GM23248 (cell line): ENCODE measurements at regions not wholly inside any gene's neighbourhood (a gene's known extent, or its start where the extent isn't known, plus 50 kb on each side); places are given as distances from the start of the nearest gene placed in this dataset.

Experiments used
- DNase-seq: peaks from one replicate; pipeline ENCODE4 v3.0.0-alpha.2; 2015
- H2AFZ ChIP-seq: fragments of 200-600 bp; sonication (generic); 2 replicates; pipeline ENCODE4 v1.6.1; 2016; ENCODE audit warnings: antibody characterized with exemption
- H3F3A ChIP-seq: fragments of 200-600 bp; sonication (generic); 2 replicates; pipeline ENCODE4 v1.6.1; 2016; ENCODE audit warnings: mild to moderate bottlenecking, antibody characterized with exemption, mixed run types; ENCODE audit not compliant: insufficient read depth
- H3K27ac ChIP-seq: fragments of 200-600 bp; sonication (generic); 2 replicates; pipeline ENCODE4 v1.5.1; 2016; ENCODE audit warnings: mild to moderate bottlenecking
- H3K27me3 ChIP-seq: fragments of 200-600 bp; sonication (generic); replicated peaks from 2 replicates; pipeline ENCODE4 v1.6.1; 2016; ENCODE audit warnings: mild to moderate bottlenecking; ENCODE audit not compliant: insufficient read depth
- H3K36me3 ChIP-seq: fragments of 200-600 bp; sonication (generic); 2 replicates; pipeline ENCODE4 v1.6.1; 2016; ENCODE audit warnings: low read depth, mild to moderate bottlenecking
- H3K4me1 ChIP-seq: fragments of 200-600 bp; sonication (generic); 2 replicates; pipeline ENCODE4 v1.6.1; 2016; ENCODE audit warnings: mild to moderate bottlenecking; ENCODE audit not compliant: insufficient read depth
- H3K4me2 ChIP-seq: fragments of 200-600 bp; sonication (generic); one replicate; pipeline ENCODE4 v1.6.1; 2016; ENCODE audit warnings: mild to moderate bottlenecking; ENCODE audit not compliant: unreplicated experiment
- H3K4me3 ChIP-seq: fragments of 200-600 bp; sonication (generic); 2 replicates; pipeline ENCODE4 v1.5.1; 2016; ENCODE audit warnings: mild to moderate bottlenecking
- H3K79me2 ChIP-seq: fragments of 200-600 bp; sonication (generic); 2 replicates; pipeline ENCODE4 v1.6.1; 2016; ENCODE audit warnings: mild to moderate bottlenecking; ENCODE audit not compliant: insufficient read depth
- H3K9ac ChIP-seq: fragments of 200-600 bp; sonication (generic); 2 replicates; pipeline ENCODE4 v1.6.1; 2016; ENCODE audit warnings: mild to moderate bottlenecking
- H3K9me2 ChIP-seq: fragments of 200-600 bp; sonication (generic); 2 replicates; pipeline ENCODE4 v1.6.1; 2016; ENCODE audit warnings: mixed run types, mild to moderate bottlenecking, moderate library complexity; ENCODE audit not compliant: insufficient read depth
- H3K9me3 ChIP-seq: fragments of 200-600 bp; sonication (generic); one replicate; pipeline ENCODE4 v1.6.1; 2017; ENCODE audit warnings: low read depth
- H4K20me1 ChIP-seq: fragments of 200-600 bp; sonication (generic); 2 replicates; pipeline ENCODE4 v1.6.0; 2016; ENCODE audit not compliant: insufficient read depth
- EZH2 ChIP-seq: fragments of 200-600 bp; sonication (generic); IDR thresholded peaks from 2 replicates; pipeline ENCODE4 v1.6.1; 2018; ENCODE audit warnings: antibody characterized with exemption, mild to moderate bottlenecking; ENCODE audit not compliant: insufficient read depth, poor library complexity, severe bottlenecking
- EZH2phosphoT487 ChIP-seq: fragments of 200-600 bp; sonication (generic); IDR thresholded peaks from 2 replicates; pipeline ENCODE4 v1.6.1; 2018; ENCODE audit warnings: antibody characterized with exemption, moderate library complexity, mild to moderate bottlenecking, low read depth; ENCODE audit not compliant: insufficient read depth
- WGBS, 2 experiments: methylation state at CpG; one replicate each; pipeline ENCODE4 v1.1.6; 2015 to 2017; ENCODE audit warnings: low lambda C conversion rate in 2 of 2, low coverage in 1 of 2; ENCODE audit errors: missing lambda C conversion rate in 2 of 2; 5-methylcytosine and 5-hydroxymethylcytosine counted together
- in situ Hi-C: fragments of 300-500 bp; cut with MboI; formaldehyde crosslinking; loops from 2 replicates; pipeline ENCODE4 v1.15.0; 2020

- in situ Hi-C loops, result loop anchor here (25.0 kb wide), 1 partner anchor 800 kb away; no protein-coding TSS in a partner anchor
- no peaks in the 10 kb centered on the region for H3K9me2 ChIP-seq
Observed at GRCh38 chr10:59587083-59587755, 122.4 kb downstream of the SLC16A9 start.

GRCh38 chr10:59586407-59586891, 123.2 kb downstream of the SLC16A9 start:
- no peaks in the 10 kb centered on the region for H3K27me3 ChIP-seq
- H3F3A ChIP-seq, result no peaks in the 10 kb centered on the region
- H3K4me2 ChIP-seq, result no peak overlapping the region
- H3K4me3 ChIP-seq, result no peak overlapping the region
- no peaks in the 10 kb centered on the region for H3K9me2 ChIP-seq
- H3K9ac ChIP-seq, result no peak overlapping the region
- no peaks in the 10 kb centered on the region for H3K36me3 ChIP-seq
- H3K79me2 ChIP-seq, result no peaks in the 10 kb centered on the region
- TF ChIP-seq EZH2phosphoT487, result no peak
- no peak for TF ChIP-seq EZH2
- in situ Hi-C loops, result loop anchor here (25.0 kb wide), 1 partner anchor 799 kb away; no protein-coding TSS in a partner anchor
- 53 to 70% methylated on average over 2 of the region's 2 CpGs for WGBS, 2 experiments
- H2AFZ ChIP-seq, result no peak overlapping the region
- H4K20me1 ChIP-seq, result no peaks in the 10 kb centered on the region
- DNase-seq, result no peak
- H3K9me3 ChIP-seq, result no peaks in the 10 kb centered on the region
- no peaks in the 10 kb centered on the region for H3K4me1 ChIP-seq
- H3K27ac ChIP-seq, result no peak overlapping the region

More at GRCh38 chr10:59587083-59587755, 122.4 kb downstream of the SLC16A9 start:
- H3K4me3 ChIP-seq, result no peak overlapping the region
- H3K36me3 ChIP-seq, result no peaks in the 10 kb centered on the region
- no peak for TF ChIP-seq EZH2phosphoT487
- TF ChIP-seq EZH2, result no peak
- no peaks in the 10 kb centered on the region for H3F3A ChIP-seq
- no peaks in the 10 kb centered on the region for H4K20me1 ChIP-seq
- no peaks in the 10 kb centered on the region for H3K27me3 ChIP-seq
- no peak overlapping the region for H3K27ac ChIP-seq
- no peaks in the 10 kb centered on the region for H3K79me2 ChIP-seq
- H3K9ac ChIP-seq, result no peak overlapping the region
- no peak for DNase-seq
- 77 to 83% methylated on average over 2 of the region's 2 CpGs for WGBS, 2 experiments
- H3K4me2 ChIP-seq, result no peak overlapping the region
- H2AFZ ChIP-seq, result no peak overlapping the region
- H3K4me1 ChIP-seq, result no peaks in the 10 kb centered on the region
- H3K9me3 ChIP-seq, result no peaks in the 10 kb centered on the region

GRCh38 chr10:59585046-59585700, 124.5 kb downstream of the SLC16A9 start:
- 49 to 50% methylated on average over 4 of the region's 4 CpGs for WGBS, 2 experiments
- no peak for DNase-seq

GRCh38 chr10:59582780-59583179, 126.9 kb downstream of the SLC16A9 start:
- H3K4me2 ChIP-seq, result no peak overlapping the region
- DNase-seq, result no peak
- no peak overlapping the region for H3K27ac ChIP-seq
- H3K4me1 ChIP-seq, result no peaks in the 10 kb centered on the region
- WGBS, 2 experiments, result 51 to 65% methylated on average over 3 of the region's 3 CpGs
- in situ Hi-C loops, result loop anchor here (25.0 kb wide), 1 partner anchor 795 kb away; no protein-coding TSS in a partner anchor
- H3K4me3 ChIP-seq, result no peak overlapping the region
- no peaks in the 10 kb centered on the region for H3K9me3 ChIP-seq
- H3K27me3 ChIP-seq, result no peaks in the 10 kb centered on the region
- H3K9me2 ChIP-seq, result no peaks in the 10 kb centered on the region
- H3F3A ChIP-seq, result no peaks in the 10 kb centered on the region
- no peak overlapping the region for H2AFZ ChIP-seq
- H3K9ac ChIP-seq, result no peak overlapping the region
- TF ChIP-seq EZH2phosphoT487 (no peak), EZH2 (no peak)
- H3K36me3 ChIP-seq, result no peaks in the 10 kb centered on the region
- H4K20me1 ChIP-seq, result no peaks in the 10 kb centered on the region
- no peaks in the 10 kb centered on the region for H3K79me2 ChIP-seq

More at GRCh38 chr10:59585046-59585700, 124.5 kb downstream of the SLC16A9 start:
- Histone ChIP-seq H3K27ac (no peak overlapping the region), H3F3A (no peaks in the 10 kb centered on the region), H4K20me1 (no peaks in the 10 kb centered on the region), H3K79me2 (no peaks in the 10 kb centered on the region), H3K36me3 (no peaks in the 10 kb centered on the region), H2AFZ (no peak overlapping the region), H3K4me1 (no peaks in the 10 kb centered on the region), H3K4me2 (no peak overlapping the region), H3K4me3 (no peak overlapping the region), H3K27me3 (no peaks in the 10 kb centered on the region), H3K9me3 (no peaks in the 10 kb centered on the region), H3K9me2 (no peaks in the 10 kb centered on the region), H3K9ac (no peak overlapping the region)
- in situ Hi-C loops, result loop anchor here (25.0 kb wide), 1 partner anchor 798 kb away; no protein-coding TSS in a partner anchor
- TF ChIP-seq EZH2phosphoT487, result no peak
- TF ChIP-seq EZH2, result no peak
